CD14-positive monocyte (primary cell): ENCODE measurements at regions not wholly inside any gene's neighbourhood (a gene's known extent, or its start where the extent isn't known, plus 50 kb on each side); places are given as distances from the start of the nearest gene placed in this dataset.
A peak's percentile ranks its signal among the peaks of the same experiment; 100 is the strongest.

Experiments used
- DNase-seq, 3 donors: peaks; one replicate each; pipeline ENCODE4 v3.0.0-alpha.2; 2011 to 2022
- H2AFZ ChIP-seq: 2 replicates; pipeline ENCODE4 v1.6.0; 2012; ENCODE audit warnings: mild to moderate bottlenecking, low read depth, low read length, inconsistent platforms; ENCODE audit not compliant: insufficient read depth, poor library complexity, severe bottlenecking
- H3K27ac ChIP-seq, 2 donors: 1 replicate in 1 of 2; 2 replicates in 1 of 2; pipeline ENCODE4 v1.5.1; 2012 to 2013; ENCODE audit warnings: low read length in 2 of 2, control low read depth in 1 of 2, inconsistent platforms in 1 of 2, low read depth in 1 of 2, mild to moderate bottlenecking in 1 of 2
- H3K27me3 ChIP-seq, 2 donors: one replicate each; pipeline versions ENCODE4 v1.6.0 to v1.6.1; 2011 to 2013; ENCODE audit warnings: low read length in 2 of 2; ENCODE audit not compliant: control insufficient read depth in 2 of 2, insufficient read depth in 2 of 2
- H3K36me3 ChIP-seq, 2 donors: replicated peaks in 1 of 2; 1 replicate in 1 of 2; 2 replicates in 1 of 2; pipeline versions ENCODE4 v1.5.1 to v1.6.1; 2012 to 2013; ENCODE audit warnings: low read length in 2 of 2, control low read depth in 1 of 2, inconsistent platforms in 1 of 2, mild to moderate bottlenecking in 1 of 2; ENCODE audit not compliant: insufficient read depth in 2 of 2, control insufficient read depth in 1 of 2
- H3K4me1 ChIP-seq, 2 donors: 1 replicate in 1 of 2; 2 replicates in 1 of 2; pipeline versions ENCODE4 v1.5.1 to v1.6.1; 2012 to 2013; ENCODE audit warnings: low read length in 2 of 2, control low read depth in 1 of 2, inconsistent platforms in 1 of 2, mild to moderate bottlenecking in 1 of 2, moderate library complexity in 1 of 2; ENCODE audit not compliant: insufficient read depth in 2 of 2, control insufficient read depth in 1 of 2
- H3K4me2 ChIP-seq: replicated peaks from 2 replicates; pipeline ENCODE3; 2012; ENCODE audit warnings: low read length, moderate library complexity, mild to moderate bottlenecking; ENCODE audit not compliant: poor library complexity, severe bottlenecking; ENCODE audit errors: extremely low read depth
- H3K4me3 ChIP-seq, 3 experiments: fragments of 200-600 bp in 1 of 3; sonication (generic) in 1 of 3; replicated peaks in 1 of 3; 1 replicate in 2 of 3; 2 replicates in 1 of 3; pipeline ENCODE4 v1.5.1; 2011 to 2013; ENCODE audit warnings: low read length in 3 of 3, mild to moderate bottlenecking in 3 of 3, control low read depth in 2 of 3, low read depth in 2 of 3, inconsistent platforms in 1 of 3, moderate library complexity in 1 of 3
- H3K79me2 ChIP-seq: 2 replicates; pipeline ENCODE4 v1.6.0; 2012; ENCODE audit warnings: mild to moderate bottlenecking, control low read depth, inconsistent platforms, low read length, moderate library complexity; ENCODE audit not compliant: insufficient read depth
- H3K9ac ChIP-seq: 2 replicates; pipeline ENCODE4 v1.6.0; 2017; ENCODE audit warnings: low read length, mild to moderate bottlenecking; ENCODE audit not compliant: insufficient read depth, poor library complexity, severe bottlenecking
- H3K9me3 ChIP-seq, 2 donors: replicated peaks in 1 of 2; 1 replicate in 1 of 2; 2 replicates in 1 of 2; pipeline versions ENCODE4 v1.5.1 to v1.6.1; 2012 to 2013; ENCODE audit warnings: low read length in 2 of 2, control low read depth in 1 of 2; ENCODE audit not compliant: control insufficient read depth in 1 of 2, insufficient read depth in 1 of 2
- H4K20me1 ChIP-seq: 2 replicates; pipeline ENCODE4 v1.6.0; 2012; ENCODE audit warnings: mild to moderate bottlenecking, low read length, control low read depth, moderate library complexity; ENCODE audit not compliant: insufficient read depth
- H3K27ac Mint-ChIP-seq, 7 donors: one replicate each; pipeline ENCODE4 v1.8.0; 2020; ENCODE audit warnings: mild to moderate bottlenecking in 7 of 7, mixed read lengths in 7 of 7, moderate library complexity in 6 of 7, inconsistent platforms in 2 of 7
- H3K27me3 Mint-ChIP-seq, 3 donors: one replicate each; pipeline ENCODE4 v1.8.0; 2021 to 2022; ENCODE audit warnings: low read depth in 3 of 3, mild to moderate bottlenecking in 3 of 3, mixed read lengths in 3 of 3, moderate library complexity in 3 of 3, inconsistent platforms in 1 of 3
- H3K36me3 Mint-ChIP-seq, 2 donors: one replicate each; pipeline ENCODE4 v1.8.0; 2020; ENCODE audit warnings: mixed read lengths in 2 of 2, inconsistent platforms in 1 of 2, mild to moderate bottlenecking in 1 of 2
- H3K4me1 Mint-ChIP-seq: one replicate; pipeline ENCODE4 v1.8.0; 2020; ENCODE audit warnings: mild to moderate bottlenecking, mixed read lengths
- H3K4me3 Mint-ChIP-seq, 2 donors: one replicate each; pipeline ENCODE4 v1.8.0; 2020; ENCODE audit warnings: mild to moderate bottlenecking in 2 of 2, mixed read lengths in 2 of 2, moderate library complexity in 1 of 2
- H3K9me3 Mint-ChIP-seq, 7 donors: one replicate each; pipeline ENCODE4 v1.8.0; 2020 to 2022; ENCODE audit warnings: mixed read lengths in 7 of 7, mild to moderate bottlenecking in 6 of 7, moderate library complexity in 6 of 7, inconsistent platforms in 2 of 7
- WGBS: methylation state at CpG from one replicate; pipeline ENCODE4 v1.1.5; 2013; ENCODE audit warnings: missing lambda C conversion rate; ENCODE audit not compliant: insufficient coverage; 5-methylcytosine and 5-hydroxymethylcytosine counted together
- intact Hi-C, 2 donors: fragments of 100-400 bp; cut with micrococcal nuclease; formaldehyde crosslinking; loops; one replicate each; pipeline versions ENCODE4 v1.15.0 to v1.15.1; 2023
- TF ChIP-seq, protein P1 (sequence below): fragments of 200-600 bp; IDR thresholded peaks from one replicate; pipeline ENCODE4 v1.8.0; 2022; ENCODE audit warnings: antibody characterized with exemption, mild to moderate bottlenecking

DNA sequence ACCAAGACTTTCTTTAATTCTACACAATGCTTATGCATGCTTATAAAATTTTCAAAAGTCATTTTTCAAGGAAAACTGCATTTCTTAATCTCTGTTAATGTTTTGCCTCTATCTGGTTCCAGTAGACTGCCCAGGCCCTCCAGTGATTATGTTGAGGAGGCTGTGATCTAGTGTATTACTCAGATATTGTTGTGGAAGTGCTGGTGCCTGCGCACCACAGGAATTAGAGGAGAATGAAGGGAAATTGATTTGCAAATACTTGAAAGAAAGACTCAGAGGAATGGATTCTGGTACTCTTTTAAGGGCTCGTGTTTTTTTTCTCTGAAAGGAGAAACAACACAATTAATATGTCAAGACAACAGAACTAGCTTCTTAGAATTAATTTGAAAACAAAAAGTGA, 1015.1 kb downstream of the RPA4 start:
- Histone ChIP-seq H3K9me3 (peaks cover 0 to 13% of the 10 kb centered on the region in 2 donors), H2AFZ (no peak overlapping the region), H3K27ac (no peak overlapping the region), H3K79me2 (no peaks in the 10 kb centered on the region), H3K9ac (no peak overlapping the region), H3K4me2 (no peak overlapping the region), H3K4me1 (no peaks in the 10 kb centered on the region), H3K4me3 (no peak overlapping the region), H3K27me3 (peaks cover 60 to 71% of the 10 kb centered on the region in 2 donors), H4K20me1 (no peaks in the 10 kb centered on the region), H3K36me3 (no peaks in the 10 kb centered on the region)
- Mint-ChIP-seq H3K4me3 (no peak overlapping the region), H3K27me3 (peaks cover 27 to 53% (median 42%) of the 10 kb centered on the region in 3 donors), H3K4me1 (no peaks in the 10 kb centered on the region), H3K9me3 (peaks cover 0 to 7% (median 5%) of the 10 kb centered on the region in 7 donors), H3K36me3 (no peaks in the 10 kb centered on the region), H3K27ac (no peak overlapping the region)
- TF ChIP-seq, protein P1, sequence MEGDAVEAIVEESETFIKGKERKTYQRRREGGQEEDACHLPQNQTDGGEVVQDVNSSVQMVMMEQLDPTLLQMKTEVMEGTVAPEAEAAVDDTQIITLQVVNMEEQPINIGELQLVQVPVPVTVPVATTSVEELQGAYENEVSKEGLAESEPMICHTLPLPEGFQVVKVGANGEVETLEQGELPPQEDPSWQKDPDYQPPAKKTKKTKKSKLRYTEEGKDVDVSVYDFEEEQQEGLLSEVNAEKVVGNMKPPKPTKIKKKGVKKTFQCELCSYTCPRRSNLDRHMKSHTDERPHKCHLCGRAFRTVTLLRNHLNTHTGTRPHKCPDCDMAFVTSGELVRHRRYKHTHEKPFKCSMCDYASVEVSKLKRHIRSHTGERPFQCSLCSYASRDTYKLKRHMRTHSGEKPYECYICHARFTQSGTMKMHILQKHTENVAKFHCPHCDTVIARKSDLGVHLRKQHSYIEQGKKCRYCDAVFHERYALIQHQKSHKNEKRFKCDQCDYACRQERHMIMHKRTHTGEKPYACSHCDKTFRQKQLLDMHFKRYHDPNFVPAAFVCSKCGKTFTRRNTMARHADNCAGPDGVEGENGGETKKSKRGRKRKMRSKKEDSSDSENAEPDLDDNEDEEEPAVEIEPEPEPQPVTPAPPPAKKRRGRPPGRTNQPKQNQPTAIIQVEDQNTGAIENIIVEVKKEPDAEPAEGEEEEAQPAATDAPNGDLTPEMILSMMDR: no peak
- WGBS: no CpG with 5 or more reads among the region's 2 CpGs
- intact Hi-C loops: no loop called here
- DNase-seq: no peak

DNA sequence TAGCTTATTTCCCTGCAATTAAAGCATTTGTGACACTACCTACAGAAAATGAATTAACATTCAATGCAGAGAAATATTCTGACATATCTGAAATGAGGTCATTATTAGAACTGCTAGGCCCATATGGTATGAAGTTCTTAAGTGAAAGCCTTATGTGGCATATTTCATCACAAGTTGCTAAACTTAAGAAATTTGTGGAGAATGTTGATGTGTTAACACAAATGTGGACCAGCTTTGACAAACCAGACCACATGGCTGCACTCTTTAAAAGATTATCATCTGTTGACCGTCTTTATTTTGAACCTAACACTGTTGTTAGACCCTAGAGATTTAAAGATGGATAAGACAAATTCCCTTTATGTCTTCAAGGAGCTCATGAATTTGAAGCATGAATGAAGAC, 1024.1 kb downstream of the RPA4 start:
- H4K20me1 ChIP-seq: no peaks in the 10 kb centered on the region
- intact Hi-C loops: no loop called here
- peaks cover 3 to 65% of the 10 kb centered on the region in 2 donors for H3K9me3 ChIP-seq
- H3K27ac Mint-ChIP-seq: no peak overlapping the region
- H3K36me3 Mint-ChIP-seq: peaks cover 0 to 6% of the 10 kb centered on the region in 2 donors
- H2AFZ ChIP-seq: no peak overlapping the region
- no peak overlapping the region for H3K9ac ChIP-seq
- peaks cover 43 to 77% (median 59%) of the 10 kb centered on the region in 3 donors for H3K27me3 Mint-ChIP-seq
- H3K9me3 Mint-ChIP-seq: peaks cover 12 to 34% (median 31%) of the 10 kb centered on the region in 7 donors
- no peak overlapping the region for H3K4me2 ChIP-seq
- peaks cover 77 to 79% of the 10 kb centered on the region in 2 donors for H3K27me3 ChIP-seq
- H3K4me3 ChIP-seq: no peak overlapping the region
- no peak overlapping the region for H3K27ac ChIP-seq
- DNase-seq: no peak
- WGBS: no CpG with 5 or more reads among the region's 1 CpG
- no peaks in the 10 kb centered on the region for H3K79me2 ChIP-seq
- peak overlapping the region in 1 of 2 donors; percentile 63 for H3K4me3 Mint-ChIP-seq
- H3K4me1 ChIP-seq: no peaks in the 10 kb centered on the region
- H3K36me3 ChIP-seq: no peaks in the 10 kb centered on the region
- TF ChIP-seq, protein P1: no peak
- H3K4me1 Mint-ChIP-seq: peaks cover 5% of the 10 kb centered on the region
